ENCODE measurements at regions not wholly inside any gene's neighbourhood (a gene's known extent, or its start where the extent isn't known, plus 50 kb on each side); places are given as distances from the start of the nearest gene placed in this dataset.

DNA sequence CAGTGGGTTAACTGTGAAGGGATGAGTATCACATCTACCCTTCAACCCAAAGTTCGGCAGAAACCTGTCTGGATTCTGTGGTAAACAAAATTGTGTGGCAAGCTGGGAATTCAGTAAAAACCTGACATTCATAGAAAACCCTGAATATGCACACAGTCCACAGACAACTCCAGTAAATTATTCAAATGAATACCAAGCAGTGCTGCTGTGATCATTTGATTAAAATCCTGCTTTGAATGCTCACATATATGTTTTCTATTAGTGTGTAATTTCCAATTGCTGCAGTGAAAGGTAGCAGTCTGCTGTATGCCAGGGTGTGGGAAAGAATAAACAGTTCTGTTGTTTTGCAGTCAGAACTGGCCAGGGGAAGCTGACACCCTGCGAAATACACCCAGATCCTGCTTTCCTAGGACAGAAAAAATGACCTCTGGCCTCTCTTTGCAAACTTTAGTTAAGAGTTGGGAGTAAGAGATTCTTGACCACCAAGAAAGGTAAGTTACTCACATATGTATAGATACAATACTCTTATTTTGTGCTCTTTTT, 217.8 kb downstream of the FAM76B start:
- H3K4me2 ChIP-seq, result no peak overlapping the region
- Mint-ChIP-seq H3K4me3 (no peak overlapping the region), H3K4me1 (peaks cover 19% of the 10 kb centered on the region), H3K36me3 (peaks cover 2% of the 10 kb centered on the region), H3K9me3 (peaks cover 14% of the 10 kb centered on the region), H3K27me3 (ENCODE audit: insufficient read depth, low read depth) (peaks cover 3% of the 10 kb centered on the region), H3K27ac (no peak overlapping the region)
- no peaks in the 10 kb centered on the region for H4K20me1 ChIP-seq (ENCODE audit: low read depth)
- TF ChIP-seq, protein P1, sequence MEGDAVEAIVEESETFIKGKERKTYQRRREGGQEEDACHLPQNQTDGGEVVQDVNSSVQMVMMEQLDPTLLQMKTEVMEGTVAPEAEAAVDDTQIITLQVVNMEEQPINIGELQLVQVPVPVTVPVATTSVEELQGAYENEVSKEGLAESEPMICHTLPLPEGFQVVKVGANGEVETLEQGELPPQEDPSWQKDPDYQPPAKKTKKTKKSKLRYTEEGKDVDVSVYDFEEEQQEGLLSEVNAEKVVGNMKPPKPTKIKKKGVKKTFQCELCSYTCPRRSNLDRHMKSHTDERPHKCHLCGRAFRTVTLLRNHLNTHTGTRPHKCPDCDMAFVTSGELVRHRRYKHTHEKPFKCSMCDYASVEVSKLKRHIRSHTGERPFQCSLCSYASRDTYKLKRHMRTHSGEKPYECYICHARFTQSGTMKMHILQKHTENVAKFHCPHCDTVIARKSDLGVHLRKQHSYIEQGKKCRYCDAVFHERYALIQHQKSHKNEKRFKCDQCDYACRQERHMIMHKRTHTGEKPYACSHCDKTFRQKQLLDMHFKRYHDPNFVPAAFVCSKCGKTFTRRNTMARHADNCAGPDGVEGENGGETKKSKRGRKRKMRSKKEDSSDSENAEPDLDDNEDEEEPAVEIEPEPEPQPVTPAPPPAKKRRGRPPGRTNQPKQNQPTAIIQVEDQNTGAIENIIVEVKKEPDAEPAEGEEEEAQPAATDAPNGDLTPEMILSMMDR (IDR thresholded peaks at IDR 0.05), result no peak
- peaks cover 33% of the 10 kb centered on the region for H3K4me1 ChIP-seq
- H3K27me3 ChIP-seq, result no peaks in the 10 kb centered on the region
- no peak overlapping the region for H3K27ac ChIP-seq
- DNase-seq (ENCODE audit: low spot score), result no peak
- no peaks in the 10 kb centered on the region for H3K79me2 ChIP-seq (ENCODE audit: low read depth)
- no peak overlapping the region for H3K4me3 ChIP-seq
- no peak overlapping the region for H3K9ac ChIP-seq
- H3K36me3 ChIP-seq, result no peaks in the 10 kb centered on the region
- no peaks in the 10 kb centered on the region for H3F3A ChIP-seq (ENCODE audit: low read depth)
- no peaks in the 10 kb centered on the region for H3K9me3 ChIP-seq (ENCODE audit: low read depth)
- H2AFZ ChIP-seq (replicated peaks), result no peak overlapping the region

DNA sequence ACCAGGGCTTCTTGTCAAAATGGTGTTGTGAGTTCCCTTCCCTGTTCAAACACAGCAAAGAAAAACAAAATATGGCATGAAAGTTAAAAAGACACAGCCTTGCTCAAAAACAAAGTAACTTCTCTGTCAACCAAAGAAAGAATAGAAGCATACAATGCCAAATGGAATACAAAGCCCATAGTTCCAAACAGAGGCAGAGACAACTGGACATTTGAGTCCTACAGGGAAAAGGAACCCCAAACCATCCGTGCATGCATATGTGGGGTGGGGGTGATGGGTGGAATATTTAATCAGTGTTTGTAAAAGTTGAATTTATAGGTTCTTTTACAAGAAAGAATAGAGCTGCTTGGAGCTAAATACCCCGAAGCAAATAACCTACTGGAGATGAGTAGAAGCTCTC, 218.7 kb downstream of the FAM76B start:
- no peaks in the 10 kb centered on the region for H4K20me1 ChIP-seq (ENCODE audit: low read depth)
- no peak for DNase-seq (ENCODE audit: low spot score)
- Mint-ChIP-seq H3K9me3 (peaks cover 14% of the 10 kb centered on the region), H3K27me3 (ENCODE audit: insufficient read depth, low read depth) (peaks cover 3% of the 10 kb centered on the region), H3K4me3 (no peak overlapping the region), H3K4me1 (peaks cover 19% of the 10 kb centered on the region), H3K27ac (no peak overlapping the region), H3K36me3 (peaks cover 2% of the 10 kb centered on the region)
- no peaks in the 10 kb centered on the region for H3K9me3 ChIP-seq (ENCODE audit: low read depth)
- no peak overlapping the region for H3K27ac ChIP-seq
- TF ChIP-seq EZH2 (IDR thresholded peaks at IDR 0.05), result no peak
- no peak for TF ChIP-seq EZH2phosphoT487 (IDR thresholded peaks at IDR 0.05)
- TF ChIP-seq, protein P1 (IDR thresholded peaks at IDR 0.05), result no peak
- no peaks in the 10 kb centered on the region for H3K79me2 ChIP-seq (ENCODE audit: low read depth)
- H3K4me3 ChIP-seq, result no peak overlapping the region
- no peak overlapping the region for H3K4me2 ChIP-seq
- no peak overlapping the region for H3K9ac ChIP-seq
- peaks cover 36% of the 10 kb centered on the region for H3K4me1 ChIP-seq
- no peaks in the 10 kb centered on the region for H3K27me3 ChIP-seq
- no peaks in the 10 kb centered on the region for H3K36me3 ChIP-seq
- no peak overlapping the region for H2AFZ ChIP-seq (replicated peaks)
- peaks cover 5% of the 10 kb centered on the region for H3F3A ChIP-seq (ENCODE audit: low read depth)

DNA sequence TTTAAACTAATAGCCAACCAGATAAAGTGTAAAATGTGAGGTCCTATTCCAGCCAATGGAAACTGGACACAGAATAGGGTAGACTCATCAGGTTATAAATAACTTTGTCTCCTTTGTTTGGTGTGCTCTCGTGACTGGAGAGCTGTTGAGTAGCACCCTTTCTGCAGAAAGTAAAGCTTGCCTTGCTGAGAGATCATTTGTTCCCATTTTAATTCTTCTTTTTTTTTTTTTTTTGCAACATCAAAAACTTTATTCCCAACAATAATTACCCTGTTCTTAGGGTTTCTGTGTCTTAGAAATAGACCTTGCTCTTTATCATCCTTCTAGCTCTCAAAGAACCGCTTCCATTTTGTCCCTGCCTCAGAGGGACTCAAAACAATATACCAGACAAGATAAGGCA, 220.4 kb downstream of the FAM76B start:
- Histone ChIP-seq H3K4me3 (no peak overlapping the region), H3F3A (ENCODE audit: low read depth) (peaks cover 13% of the 10 kb centered on the region), H3K4me2 (no peak overlapping the region), H4K20me1 (ENCODE audit: low read depth) (no peaks in the 10 kb centered on the region), H3K27me3 (no peaks in the 10 kb centered on the region), H3K79me2 (ENCODE audit: low read depth) (no peaks in the 10 kb centered on the region), H3K36me3 (no peaks in the 10 kb centered on the region), H3K4me1 (peaks cover 37% of the 10 kb centered on the region), H3K9ac (no peak overlapping the region), H3K9me3 (ENCODE audit: low read depth) (no peaks in the 10 kb centered on the region), H2AFZ (replicated peaks) (no peak overlapping the region), H3K27ac (no peak overlapping the region)
- peaks cover 3% of the 10 kb centered on the region for H3K27me3 Mint-ChIP-seq (ENCODE audit: insufficient read depth, low read depth)
- peaks cover 22% of the 10 kb centered on the region for H3K4me1 Mint-ChIP-seq
- no peak overlapping the region for H3K4me3 Mint-ChIP-seq
- no peak overlapping the region for H3K27ac Mint-ChIP-seq
- H3K9me3 Mint-ChIP-seq, result peaks cover 14% of the 10 kb centered on the region
- no peak for DNase-seq (ENCODE audit: low spot score)
- H3K36me3 Mint-ChIP-seq, result peaks cover 2% of the 10 kb centered on the region
- TF ChIP-seq EZH2 (IDR thresholded peaks at IDR 0.05) (no peak), EZH2phosphoT487 (IDR thresholded peaks at IDR 0.05) (no peak)
- TF ChIP-seq, protein P1 (IDR thresholded peaks at IDR 0.05), result no peak
